GM19463 (cell line): ENCODE measurements at regions not wholly inside any gene's neighbourhood (a gene's known extent, or its start where the extent isn't known, plus 50 kb on each side); places are given as distances from the start of the nearest gene placed in this dataset.
"Not testable (repeated sequence)": the region's sequence is repeated elsewhere in the genome, so short reads cannot be mapped to it uniquely, and the experiment has no call there.

ENCODE experiments used
- ATAC-seq: cut with Tn5 transposase; IDR thresholded peaks from one replicate; pipeline ENCODE4 v1.9.1; 2021; ENCODE audit warnings: mild to moderate bottlenecking, moderate library complexity; ENCODE audit not compliant: unreplicated experiment

DNA sequence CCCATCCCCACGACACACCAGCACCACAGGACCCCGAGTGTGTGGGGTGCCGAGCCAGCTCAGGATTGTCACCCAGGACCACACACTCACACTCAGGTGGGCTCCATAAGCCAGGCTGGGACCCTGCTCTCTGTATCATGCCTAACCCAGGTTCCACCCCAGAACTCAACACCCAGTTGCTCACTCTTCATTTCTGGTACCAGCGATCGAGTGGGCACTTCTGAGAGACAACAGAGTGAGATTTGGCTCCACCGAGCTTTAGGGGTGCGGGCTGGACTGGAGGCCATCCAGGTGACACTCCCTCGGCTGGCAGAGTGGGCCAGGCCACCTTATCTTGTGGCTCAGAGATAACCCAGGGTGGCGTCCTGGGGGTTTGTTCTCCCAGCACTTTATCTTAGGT lies 1323.8 kb downstream of the BRD1 start:
- ATAC-seq, result no peak

DNA sequence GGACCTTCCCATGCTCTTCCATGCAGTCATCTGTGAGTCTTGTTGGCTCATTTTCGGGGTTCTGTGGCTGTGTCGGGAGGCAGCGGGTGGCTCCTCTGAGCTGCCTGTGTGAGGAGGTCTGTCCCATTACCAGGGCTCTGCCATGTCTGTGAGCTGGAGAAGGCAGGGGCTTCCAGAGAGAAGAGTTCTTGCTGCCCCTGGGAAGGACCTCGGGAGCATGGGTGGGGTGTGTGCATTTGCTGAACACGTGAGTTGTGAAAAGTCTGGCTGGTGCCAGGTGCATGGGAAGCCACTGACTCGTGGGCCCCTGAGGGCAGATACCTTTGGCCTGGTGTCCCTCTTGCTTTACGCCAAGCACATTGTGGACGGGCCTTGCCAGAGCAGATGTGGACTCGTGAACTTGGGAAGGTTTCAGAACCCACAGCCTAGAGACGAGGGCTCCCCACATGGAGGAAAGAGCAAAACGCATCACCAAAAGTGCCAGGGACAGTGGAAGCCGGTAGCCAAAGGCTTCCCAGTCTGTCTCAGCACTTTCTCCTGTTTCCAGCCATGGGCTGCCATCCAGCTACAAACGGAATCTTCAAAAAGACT lies 1324.5 kb downstream of the BRD1 start:
- no peak for ATAC-seq

DNA sequence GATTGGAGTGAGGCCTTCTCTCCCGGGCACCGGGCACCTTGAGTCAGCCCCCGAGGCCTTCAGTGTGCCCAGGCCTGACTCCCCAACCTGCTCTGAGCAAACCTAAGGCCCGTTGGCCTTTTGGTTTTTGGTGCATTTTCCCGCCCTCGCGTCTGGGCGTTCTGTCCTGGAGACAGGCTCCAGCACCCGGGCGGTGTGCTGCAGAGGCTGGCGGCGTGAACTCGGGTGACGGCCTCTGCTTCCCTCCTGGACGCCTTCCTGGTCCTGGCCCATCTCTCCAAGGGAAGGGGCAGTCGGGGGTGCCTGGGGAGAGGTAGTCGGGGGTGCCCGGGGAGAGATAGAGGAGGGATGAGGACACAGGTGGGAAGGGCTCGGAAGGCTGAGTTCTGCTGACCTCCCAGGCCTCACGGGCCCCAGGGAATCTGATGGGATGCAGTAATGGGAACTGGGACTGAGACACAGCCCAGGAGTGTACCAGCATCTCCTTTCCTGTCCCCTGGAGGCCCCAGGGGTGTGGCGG lies 1326.4 kb downstream of the BRD1 start:
- no peak for ATAC-seq

DNA sequence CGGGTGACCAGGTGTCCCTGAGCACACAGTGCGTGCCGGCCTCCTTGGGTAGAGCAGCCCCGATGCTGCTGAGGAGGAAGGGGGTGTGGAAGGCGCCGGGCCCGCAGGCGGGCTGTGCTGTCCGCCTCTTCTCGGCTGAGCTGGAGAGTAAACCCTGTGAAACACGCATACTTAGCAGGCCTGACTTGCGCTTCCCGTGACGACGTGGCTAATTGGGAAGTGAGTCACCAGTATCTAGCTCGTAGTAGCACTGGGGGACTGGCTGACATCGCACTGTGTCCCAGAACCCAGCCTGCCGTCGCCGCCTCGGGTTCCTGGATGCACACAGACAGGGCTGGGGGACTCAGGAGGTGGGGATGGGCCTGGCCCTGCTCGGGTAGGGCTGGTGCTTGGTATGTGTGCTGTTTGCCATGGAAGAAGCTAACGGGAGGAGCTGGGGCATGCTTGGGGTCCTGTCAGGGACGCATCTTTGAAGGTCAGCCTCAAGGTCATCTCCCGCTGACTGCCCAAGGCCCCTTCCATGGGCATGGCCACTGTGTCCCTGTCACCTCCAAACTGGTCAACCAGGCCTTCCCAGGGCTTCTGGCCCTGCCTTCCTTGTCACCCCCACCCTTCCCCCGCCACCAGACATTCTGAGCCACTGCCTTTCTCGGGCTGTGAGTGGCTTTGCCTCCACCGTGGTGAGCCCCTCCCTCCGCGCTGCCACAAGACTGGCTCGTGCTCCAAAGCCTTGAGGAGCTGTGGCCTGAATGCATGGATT lies 1327.0 kb downstream of the BRD1 start:
- ATAC-seq, result no peak

GRCh38 chr22:48499456-48500425 lies 1327.9 kb downstream of the BRD1 start:
- ATAC-seq, result no peak

DNA sequence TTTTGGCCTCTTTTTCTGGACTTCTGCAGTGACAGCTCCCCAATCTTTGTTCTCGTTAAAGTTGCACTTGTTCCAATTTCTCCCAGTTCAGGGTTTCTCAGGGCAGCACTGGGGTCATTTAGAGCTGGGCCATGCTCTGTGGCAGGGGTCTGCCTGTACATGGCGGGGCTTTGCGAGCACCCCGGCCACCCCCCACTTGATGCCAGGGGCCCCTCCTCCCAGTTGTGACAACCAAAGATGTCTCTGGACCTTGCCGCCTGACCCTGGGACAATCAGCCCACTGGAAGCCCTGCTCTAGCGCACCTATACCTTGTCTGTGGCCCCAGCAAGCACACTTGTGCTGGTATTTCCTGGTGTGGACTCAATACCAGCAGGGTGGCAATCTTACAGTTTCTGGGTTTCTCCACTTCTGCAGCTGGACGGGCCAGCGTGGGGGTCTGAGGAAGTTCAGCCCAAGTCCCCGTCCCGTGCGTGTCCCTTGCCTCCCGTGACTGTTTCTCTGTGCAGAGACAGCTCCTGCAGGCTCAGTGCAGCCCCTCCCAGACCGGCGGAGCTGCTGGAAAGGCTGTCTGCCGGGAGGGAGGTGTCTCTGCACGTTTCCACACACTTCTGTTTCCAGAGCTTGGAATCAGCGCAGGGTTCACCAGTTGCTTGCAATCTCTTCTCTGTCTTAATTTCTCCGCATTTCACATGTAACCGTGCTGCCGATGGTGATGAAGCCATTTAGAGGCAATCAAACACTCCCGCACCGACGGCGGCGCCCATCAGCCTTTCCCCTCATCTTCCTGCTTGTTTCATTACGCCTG lies 1328.9 kb downstream of the BRD1 start:
- no peak for ATAC-seq

DNA sequence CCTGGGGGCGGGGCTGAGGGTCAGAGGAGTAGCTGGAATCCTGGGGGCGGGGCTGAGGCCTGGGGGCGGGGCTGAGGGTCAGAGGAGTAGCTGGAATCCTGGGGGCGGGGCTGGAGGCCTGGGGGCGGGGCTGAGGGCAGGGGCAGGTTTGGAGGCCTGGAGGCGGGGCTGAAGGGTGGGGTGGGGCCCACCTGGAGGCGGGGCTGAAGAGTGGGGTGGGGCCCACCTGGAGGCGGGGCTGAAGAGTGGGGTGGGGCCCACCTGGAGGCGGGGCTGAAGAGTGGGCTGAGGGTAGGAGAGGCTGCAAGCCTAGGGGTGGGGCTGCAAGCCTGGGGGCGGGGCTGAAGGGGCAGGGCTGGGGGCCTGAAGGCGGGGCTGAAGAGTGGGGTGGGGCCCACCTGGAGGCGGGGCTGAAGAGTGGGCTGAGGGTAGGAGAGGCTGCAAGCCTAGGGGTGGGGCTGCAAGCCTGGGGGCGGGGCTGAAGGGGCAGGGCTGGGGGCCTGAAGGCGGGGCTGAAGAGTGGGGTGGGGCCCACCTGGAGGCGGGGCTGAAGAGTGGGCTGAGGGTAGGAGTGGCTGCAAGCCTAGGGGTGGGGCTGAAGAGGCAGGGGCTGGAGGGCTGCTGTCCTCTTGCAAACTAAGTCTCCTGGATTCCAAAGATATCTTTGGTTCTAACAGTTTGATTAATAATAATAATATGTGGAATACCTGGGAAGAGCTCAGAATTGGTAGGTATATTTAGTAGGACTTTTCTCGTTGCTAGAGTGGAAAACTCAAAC lies 1329.7 kb downstream of the BRD1 start:
- not testable (repeated sequence) for ATAC-seq

GRCh38 chr22:48496987-48497650 lies 1330.6 kb downstream of the BRD1 start:
- ATAC-seq, result no peak

DNA sequence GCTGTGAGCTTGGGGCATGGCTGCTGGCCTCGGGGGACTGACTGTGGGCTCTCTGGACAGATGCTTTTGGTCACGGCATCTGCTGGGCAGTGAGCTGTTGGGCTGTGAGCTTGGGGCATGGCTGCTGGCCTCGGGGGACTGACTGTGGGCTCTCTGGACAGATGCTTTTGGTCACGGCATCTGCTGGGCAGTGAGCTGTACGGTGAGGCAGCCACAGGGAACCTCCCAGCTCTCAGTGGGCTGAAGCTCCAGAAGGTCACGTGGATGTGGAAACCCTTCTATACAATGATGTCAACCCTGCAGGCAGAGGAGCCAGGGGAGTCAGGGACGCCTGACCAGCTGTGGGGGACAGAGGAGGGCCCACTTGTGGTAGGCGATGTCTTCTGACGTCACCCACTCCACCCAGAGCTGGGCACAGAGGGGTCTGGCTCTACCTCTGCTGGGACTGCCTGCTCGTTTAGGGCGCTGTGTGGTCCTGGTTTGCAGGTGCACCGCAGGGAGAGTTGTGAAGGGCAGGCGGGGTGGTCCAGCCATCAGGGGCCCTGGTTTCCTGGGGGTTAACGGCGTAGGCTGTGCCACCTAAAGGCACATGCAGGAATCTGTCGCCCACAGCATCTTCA lies 1331.3 kb downstream of the BRD1 start:
- ATAC-seq, result no peak

GRCh38 chr22:48495751-48496080 lies 1332.0 kb downstream of the BRD1 start:
- no peak for ATAC-seq

DNA sequence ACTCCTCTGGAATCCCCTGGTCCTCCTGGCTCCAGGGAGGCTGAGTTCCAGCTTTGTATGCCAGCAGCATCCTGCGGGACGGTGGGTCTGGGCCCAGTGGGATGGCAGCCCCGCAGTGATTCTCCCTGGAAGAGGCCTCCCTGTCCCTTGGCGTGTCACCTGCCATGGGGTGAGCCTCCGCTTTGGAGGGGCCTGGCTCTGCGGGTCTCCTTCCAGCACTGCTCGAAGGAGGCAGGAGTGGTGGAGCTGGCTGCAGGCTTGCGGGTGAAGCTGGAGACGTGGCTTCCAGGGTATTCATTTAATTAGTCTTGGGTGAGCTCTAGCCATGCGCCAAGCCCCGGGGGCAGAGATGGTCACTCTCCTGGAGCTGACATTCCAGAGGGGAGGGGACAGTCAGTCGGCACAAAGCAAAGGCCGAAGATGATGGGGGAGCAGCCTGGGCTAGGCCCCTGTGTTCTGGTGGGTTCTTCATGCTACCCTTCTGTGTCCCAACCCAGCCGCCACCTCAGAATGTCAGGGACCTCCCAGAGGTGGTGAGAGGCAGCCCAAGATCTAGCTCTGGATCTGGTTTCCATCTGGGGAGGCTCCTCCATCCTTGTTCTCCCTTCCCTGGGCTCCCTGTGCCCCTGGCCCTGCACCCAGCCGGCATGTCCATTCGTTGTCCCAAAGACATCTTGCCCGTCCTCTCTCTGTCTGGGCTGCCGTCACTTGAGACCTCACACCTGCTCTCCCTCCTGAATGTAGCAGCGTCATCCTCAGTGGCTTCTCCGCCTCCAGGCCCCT lies 1332.5 kb downstream of the BRD1 start:
- ATAC-seq, result no peak

DNA sequence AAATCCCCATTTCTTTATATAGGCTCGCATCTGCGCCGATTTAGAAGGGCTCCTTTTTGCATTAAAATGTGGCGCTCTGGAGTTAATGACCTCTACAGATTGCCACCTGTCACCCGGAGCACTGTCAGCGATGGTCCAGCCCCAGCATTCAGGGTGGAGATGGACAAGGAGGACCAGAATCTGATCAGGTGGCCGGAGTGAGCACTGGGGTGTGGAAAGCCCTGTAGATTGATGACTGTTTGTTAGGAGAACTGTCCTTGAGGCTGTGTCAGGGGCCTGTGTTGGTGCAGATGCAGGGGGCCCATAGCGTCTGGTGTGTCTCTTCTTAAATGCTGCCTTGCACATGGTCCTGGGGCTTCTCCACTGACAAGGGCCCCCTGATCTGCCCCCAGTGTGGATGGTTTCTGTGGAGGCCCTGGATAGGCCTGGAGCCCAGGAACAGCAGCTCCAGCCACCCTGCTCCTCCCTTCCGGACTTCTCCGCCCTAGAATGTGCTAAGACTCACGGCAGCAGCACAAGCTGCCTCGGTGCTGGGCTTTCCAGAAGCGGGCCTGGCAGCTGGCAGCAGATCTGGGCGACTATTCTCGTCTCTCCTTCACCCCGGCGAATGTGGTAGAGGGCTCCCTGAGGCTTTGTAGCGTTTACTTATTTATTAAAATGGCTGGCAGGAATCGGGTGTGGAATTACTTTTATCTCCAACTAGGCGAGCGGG lies 1333.3 kb downstream of the BRD1 start:
- no peak for ATAC-seq

DNA sequence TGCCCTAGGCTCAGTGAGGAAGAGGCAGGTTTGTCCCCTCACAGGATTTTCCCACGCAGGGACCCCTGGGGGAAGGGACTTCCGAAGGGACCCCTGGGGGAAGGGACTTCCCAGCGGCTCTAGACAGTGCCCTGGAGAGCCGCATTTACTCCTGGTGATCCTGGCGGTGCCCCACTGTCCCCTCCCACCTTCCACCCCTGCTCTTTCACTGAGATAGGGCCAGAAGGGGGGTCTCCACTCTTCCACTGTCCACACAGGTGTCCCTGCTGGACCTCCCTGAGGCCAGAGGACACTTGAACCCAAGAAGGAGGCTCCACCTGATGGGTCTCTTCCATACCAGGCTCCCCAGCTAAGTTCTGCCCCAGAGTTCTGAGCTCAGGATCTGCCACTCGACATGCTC lies 1333.9 kb downstream of the BRD1 start:
- ATAC-seq, result no peak

GRCh38 chr22:48492366-48493320 lies 1335.0 kb downstream of the BRD1 start:
- no peak for ATAC-seq

- ATAC-seq, result no peak
Measured at GRCh38 chr22:48491451-48491941, 1336.2 kb downstream of the BRD1 start.
